Superior temporal gyrus (tissue), 1 donor: ENCODE measurements at regions not wholly inside any gene's neighbourhood (a gene's known extent, or its start where the extent isn't known, plus 50 kb on each side); places are given as distances from the start of the nearest gene placed in this dataset.
A peak's percentile ranks its signal among the peaks of the same experiment; 100 is the strongest.
"Not testable (repeated sequence)": the region's sequence is repeated elsewhere in the genome, so short reads cannot be mapped to it uniquely, and the experiment has no call there.

Experiments used
- DNase-seq: peaks from one replicate; pipeline ENCODE4 v3.0.0-alpha.2; 2016; ENCODE audit errors: extremely low spot score

DNA sequence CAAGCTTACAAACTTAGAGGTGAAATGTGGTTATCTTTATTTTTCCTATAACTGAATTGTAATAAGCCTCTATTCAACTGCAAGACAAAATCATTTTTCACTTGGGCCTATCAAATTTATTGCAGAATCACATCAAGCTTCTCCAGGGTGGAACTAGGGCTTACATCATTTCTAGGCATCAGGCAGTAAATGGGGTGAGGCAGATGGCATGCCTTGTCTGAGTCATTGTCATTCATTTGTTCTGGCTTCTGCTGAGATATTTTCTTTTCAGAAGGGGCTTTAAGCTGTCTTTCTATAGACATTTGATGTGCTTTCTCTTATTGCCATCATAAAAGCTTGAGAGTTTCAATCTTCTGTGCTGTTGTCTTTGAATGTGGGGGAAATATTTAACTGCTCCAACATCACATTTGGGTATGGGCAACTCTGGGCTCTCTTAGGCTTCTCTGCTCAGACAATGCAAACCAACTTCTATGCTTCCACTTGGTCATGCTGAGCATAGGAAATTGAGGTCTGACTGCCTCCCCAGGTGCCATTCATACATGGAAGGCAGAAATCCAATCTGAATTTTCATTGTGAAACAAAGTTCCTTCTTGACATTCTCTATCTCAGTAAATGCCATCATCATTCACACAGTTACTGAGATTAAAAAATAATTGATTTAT, 225.8 kb upstream of the GIMD1 start:
- no peak for DNase-seq

DNA sequence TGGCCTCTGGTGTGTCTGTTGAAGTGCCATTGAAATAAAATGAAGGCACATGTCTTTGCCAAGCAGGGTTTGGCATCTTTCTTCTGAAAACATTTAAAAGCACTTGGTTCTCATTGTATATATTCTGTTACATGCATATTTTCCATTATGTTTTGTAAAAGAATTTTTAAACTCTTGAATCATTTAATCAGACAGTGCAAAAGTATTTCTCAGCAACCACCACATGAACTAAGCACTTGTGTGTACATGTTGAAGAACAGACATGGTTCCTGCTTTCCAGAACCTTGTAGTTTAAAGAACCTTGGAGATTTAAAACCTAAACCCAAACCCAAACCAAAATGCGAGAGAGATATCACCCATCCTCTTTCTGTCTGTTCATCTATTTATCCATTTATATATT, 220.3 kb upstream of the GIMD1 start:
- no peak for DNase-seq

DNA sequence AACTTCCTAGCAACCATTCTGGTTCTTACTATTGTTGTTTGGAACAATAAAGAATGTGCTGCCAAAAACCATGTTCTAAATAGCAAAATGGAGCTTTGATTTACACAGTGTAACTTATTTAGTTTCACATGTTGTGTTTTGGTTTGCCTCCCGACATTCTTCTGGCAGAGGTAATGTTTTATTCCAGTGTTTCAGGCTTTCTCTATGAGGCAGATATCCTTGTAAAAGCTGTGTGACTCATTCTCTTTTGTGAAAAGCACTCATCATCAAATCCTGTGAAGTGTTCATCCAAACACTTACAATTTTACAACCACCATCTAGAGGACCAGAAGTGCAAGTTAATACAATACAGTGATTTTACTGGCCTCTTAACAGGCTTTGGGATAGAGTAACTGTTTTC, 219.0 kb upstream of the GIMD1 start:
- DNase-seq: peak; percentile 21

GRCh38 chr4:106585915-106586349, 217.4 kb upstream of the GIMD1 start:
- no peak for DNase-seq

DNA sequence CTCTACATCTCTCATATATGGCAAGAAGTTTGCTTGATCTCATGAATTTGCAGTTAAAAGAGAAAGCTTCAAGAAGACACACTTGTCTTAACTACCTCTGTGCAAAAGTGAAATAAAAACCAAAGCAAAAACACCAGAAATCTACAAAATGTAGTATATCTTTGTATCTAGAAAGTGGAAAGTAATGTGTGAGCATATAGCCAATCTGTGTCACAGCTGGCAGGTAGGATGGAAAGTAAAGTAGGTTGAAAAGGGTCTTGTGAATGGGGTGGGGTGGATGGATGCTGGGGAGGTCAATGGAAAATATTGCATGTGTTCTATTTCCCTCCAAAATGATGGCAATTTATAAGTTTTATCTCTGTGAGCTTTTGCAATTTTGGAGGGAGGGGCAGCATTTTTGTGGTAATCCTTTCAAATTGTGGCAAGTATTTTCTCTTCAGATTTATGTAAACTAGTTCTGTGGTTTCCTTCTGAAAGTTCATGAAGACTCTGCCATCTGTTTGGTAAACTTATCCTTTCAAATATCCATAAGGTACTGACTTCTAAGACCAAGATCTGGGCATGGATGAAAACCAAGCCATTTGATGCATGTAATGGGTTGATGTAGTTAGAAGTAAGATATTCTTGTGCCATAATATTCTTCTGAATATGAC, 215.9 kb upstream of the GIMD1 start:
- DNase-seq: no peak

DNA sequence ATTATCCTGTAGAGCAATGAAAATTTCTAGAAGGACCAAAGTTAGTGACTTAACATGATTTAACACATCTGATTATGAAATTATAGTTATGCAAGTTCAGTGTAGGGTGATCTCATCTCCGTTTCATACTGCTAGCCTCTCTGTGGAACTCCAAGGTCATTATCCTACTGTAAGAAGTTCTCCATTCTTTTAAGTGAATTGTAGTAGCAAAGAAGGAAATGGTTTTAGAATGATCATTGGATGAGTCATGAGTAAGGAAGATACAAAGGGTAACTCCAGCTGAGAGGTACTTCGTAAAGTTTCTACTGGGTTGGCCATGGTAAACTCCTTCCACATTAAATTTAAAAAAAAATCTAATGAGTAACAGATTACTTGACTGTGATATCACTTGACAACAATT, 215.0 kb upstream of the GIMD1 start:
- no peak for DNase-seq

DNA sequence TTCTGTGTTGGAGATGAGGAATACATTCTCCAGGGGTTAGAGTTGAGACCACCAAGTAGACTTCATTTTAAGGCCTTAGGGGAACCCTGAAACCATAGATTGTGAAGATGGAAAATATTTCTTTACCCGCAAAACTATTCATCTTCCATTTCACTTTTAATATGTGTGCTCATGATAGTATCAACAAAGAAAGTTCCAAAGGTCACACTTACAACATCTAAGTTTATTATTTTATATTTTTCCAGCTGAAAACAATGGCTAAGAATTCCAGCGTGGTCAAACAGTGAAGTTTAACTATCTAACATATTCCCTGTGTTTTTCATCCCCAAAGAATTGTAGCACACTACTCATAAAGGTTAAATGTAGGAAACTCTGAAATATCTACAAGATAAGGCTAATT, 214.5 kb upstream of the GIMD1 start:
- DNase-seq: no peak

GRCh38 chr4:106582103-106582502, 213.5 kb upstream of the GIMD1 start:
- no peak for DNase-seq

GRCh38 chr4:106579236-106579635, 210.7 kb upstream of the GIMD1 start:
- DNase-seq: no peak

DNA sequence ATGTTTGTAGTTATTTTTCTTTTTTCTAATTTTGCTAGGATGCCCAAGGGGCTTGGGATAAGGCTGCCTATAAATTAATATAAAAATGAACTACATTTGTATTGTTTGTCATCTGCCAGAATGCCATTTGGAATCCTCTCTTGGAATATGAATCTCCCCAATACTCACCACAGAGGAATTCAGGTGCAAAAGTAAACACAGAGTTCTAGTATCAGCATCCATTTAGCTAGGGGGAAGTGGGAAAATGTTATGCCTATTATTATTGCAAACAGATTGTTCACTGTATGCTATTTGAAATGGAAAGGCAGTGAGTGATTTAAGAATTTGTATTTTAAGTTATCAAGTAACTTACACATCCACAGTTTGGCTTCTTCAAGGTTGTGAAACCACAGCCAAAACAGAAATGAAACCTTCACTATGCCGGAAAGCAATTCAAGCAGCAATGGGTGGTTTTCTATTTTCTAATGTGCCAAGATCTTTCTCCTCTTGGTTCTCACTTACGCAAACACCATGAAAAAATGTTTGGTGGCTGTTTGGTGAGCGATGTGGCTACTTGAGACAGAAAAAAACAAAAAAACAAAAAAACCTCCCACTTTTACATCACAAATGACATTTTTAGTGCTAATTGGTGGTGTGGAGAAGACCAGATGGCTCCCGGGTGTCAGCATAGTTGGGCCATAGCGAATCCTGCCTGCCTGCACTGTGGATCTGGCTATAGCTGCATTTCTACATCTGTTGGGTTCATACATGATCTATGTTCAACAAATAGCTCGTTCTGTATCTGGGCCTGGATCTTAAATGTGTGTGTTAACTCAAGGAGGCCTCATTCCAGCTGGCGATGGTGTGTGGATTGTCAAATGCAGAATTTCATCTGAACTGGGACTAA, 200.8 kb upstream of the GIMD1 start:
- DNase-seq: no peak

DNA sequence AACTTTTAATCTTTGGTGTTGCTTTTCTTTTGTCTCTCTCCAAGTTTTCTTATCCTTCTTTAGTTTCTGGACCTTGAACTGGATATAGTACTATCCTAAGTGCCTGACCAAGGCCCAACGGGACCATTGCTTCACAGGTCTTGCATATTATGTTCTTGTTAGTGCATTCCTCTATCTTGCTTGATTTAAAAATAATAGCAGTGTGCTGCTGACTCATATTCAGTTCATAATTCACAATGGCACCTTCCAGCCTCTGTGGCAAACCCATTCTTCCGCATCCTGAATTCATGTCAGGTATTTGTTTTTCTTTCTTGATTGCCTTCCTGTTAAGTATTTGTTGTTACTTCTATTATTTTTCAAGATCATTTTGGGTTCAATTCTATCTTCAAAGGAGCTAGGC, 197.1 kb upstream of the GIMD1 start:
- DNase-seq: no peak

DNA sequence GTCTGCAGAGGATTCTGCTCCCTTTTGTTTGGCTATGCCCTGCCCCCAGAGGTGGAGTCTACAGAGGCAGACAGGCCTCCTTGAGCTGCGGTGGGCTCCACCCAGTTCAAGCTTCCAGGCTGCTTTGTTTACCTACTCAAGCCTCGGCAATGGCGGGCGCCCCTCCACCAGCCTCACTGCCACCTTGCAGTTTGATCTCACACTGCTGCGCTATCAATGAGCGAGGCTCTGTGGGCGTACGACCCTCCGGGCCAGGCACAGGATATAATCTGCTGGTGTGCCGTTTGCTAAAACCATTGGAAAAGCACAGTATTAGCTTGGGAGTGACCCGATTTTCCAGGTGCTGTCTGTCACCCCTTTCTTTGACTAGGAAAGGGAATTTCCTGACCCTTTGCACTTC, 195.1 kb upstream of the GIMD1 start:
- DNase-seq: not testable (repeated sequence)

DNA sequence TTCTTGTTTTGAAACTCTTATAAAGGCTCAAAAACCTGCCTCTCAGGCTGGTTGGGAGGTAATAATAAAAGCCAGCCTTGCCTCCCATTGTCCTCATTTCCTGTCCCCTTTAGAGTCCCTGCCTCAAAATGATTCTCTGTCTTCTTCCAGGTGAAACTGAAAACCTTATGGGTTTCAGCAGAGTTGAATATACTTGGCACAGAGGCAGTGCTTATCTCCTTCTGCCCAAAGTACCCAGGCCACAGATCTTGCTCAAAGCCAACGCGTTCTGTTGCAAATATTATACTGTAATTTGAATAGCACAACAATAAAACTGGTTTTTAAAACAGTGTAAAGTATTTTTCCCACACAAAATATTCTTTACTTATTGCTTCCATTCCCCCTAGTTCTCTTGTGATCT, 183.1 kb upstream of the GIMD1 start:
- no peak for DNase-seq

- DNase-seq: no peak
Measured at GRCh38 chr4:106548446-106549044, 180.0 kb upstream of the GIMD1 start.

- DNase-seq: no peak
Measured at GRCh38 chr4:106546370-106546769, 177.8 kb upstream of the GIMD1 start.

DNA sequence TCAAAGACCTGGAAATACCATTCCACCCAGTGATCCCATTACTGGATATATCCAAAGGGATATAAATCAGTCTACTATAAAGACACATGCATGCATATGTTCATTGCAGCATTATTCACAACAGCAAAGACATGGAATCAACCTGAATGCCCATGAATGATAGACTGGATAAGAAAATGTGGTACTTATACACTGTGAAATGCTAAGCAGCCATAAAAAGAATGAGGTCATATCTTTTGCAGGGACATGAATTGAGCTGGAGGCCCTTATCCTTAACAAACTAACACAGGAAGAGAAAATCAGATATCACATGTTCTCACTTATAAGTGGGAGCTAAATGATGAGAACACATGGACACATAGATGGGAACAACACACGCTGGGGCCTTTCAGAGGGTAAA, 174.0 kb upstream of the GIMD1 start:
- not testable (repeated sequence) for DNase-seq

DNA sequence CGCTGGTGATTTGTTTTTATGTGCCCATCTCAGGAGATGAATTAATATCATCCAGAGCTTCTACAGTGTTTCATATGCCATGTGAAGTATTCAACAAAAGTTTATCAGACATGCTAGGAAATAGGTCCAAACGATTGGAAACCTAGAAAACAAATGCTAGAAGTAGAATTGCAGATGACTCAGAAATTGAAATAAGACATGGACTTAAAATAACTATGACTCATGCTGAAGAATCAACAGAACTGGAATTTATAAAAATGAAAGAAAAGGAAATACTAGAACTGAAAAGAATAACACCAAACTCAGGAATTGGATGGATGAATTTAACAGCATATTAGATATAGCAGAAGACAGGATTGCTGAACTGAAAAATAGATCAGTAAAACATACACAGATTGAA, 172.7 kb upstream of the GIMD1 start:
- peak; percentile 17 for DNase-seq

DNA sequence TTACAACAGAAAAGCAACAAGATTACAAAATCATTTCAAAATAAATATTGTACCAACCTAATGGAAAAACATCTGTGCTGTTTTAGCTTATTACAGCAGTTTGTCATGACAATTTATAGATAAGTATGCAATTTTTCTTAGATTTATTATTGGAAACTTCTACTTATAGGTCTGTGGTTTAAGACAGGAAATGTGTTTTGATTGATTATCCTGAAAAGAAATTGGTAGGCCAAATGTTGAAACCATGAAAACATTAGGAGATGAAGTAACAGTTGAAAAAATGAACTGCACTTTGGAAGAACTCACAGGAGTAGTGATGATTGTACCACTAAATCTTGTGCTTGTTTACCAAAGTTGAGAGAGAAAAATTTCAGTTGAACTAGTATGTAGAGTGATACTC, 162.2 kb upstream of the GIMD1 start:
- DNase-seq: no peak

GRCh38 chr4:106530024-106530361, 161.4 kb upstream of the GIMD1 start:
- no peak for DNase-seq

GRCh38 chr4:106529348-106530023, 160.9 kb upstream of the GIMD1 start:
- no peak for DNase-seq

DNA sequence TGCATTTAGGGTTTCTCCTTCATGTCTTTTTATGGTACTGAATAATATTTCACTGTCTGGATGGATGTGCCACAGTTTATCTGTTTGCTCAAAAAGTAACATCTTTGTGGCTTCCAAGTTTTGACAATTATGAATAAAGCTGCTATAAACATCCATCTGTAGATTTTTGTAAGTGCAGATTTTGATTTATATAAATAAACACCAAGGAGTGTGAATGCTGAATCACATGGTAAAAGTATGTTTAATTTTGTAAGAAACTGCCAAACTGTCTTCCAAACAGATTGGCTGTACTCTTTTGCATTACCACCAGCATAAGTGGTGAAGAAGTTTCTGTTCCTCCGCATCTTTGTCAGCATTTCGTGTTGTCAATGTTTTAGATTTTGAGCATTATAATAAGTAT, 158.7 kb upstream of the GIMD1 start:
- DNase-seq: no peak

DNA sequence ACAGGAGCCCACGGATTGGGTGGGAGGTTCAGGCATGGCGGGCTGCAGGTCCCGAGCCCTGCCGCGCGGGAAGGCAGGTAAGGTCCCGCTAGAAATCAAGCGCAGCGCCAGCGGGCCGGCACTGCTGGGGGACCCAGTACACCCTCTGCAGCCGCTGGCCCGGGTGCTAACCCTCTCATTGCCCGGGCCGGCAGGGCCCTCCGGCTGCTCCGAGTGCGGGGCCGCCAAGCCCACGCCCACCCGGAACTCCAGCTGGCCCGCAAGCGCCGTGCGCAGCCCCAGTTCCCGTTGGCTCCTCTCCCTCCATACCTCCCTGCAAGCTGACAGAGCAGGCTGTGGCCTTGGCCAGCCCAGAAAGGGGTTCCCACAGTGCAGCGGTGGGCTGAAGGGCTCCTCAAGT, 156.8 kb upstream of the GIMD1 start:
- DNase-seq: not testable (repeated sequence)
